ENCODE measurements at regions not wholly inside any gene's neighbourhood (a gene's known extent, or its start where the extent isn't known, plus 50 kb on each side); places are given as distances from the start of the nearest gene placed in this dataset.

GRCh38 chr4:14264437-14264836 is 636.9 kb upstream of the BOD1L1 start:
- DNase-seq = peak; percentile 11

- DNase-seq = no peak
These were observed 638.1 kb upstream of the BOD1L1 start for GRCh38 chr4:14265651-14266050.

- no peak for DNase-seq
These were observed 640.0 kb upstream of the BOD1L1 start for GRCh38 chr4:14267373-14268060.

- no peak for DNase-seq
These were observed 642.3 kb upstream of the BOD1L1 start for GRCh38 chr4:14269824-14270223.

GRCh38 chr4:14272206-14272605 is 644.7 kb upstream of the BOD1L1 start:
- no peak for DNase-seq

GRCh38 chr4:14277505-14277904 is 650.0 kb upstream of the BOD1L1 start:
- DNase-seq = no peak

- DNase-seq = no peak
These were observed 653.0 kb upstream of the BOD1L1 start for GRCh38 chr4:14280567-14280966.

GRCh38 chr4:14284578-14284977 is 657.1 kb upstream of the BOD1L1 start:
- no peak for DNase-seq

GRCh38 chr4:14289708-14290107 is 662.2 kb upstream of the BOD1L1 start:
- DNase-seq = no peak

GRCh38 chr4:14293582-14293981 is 666.1 kb upstream of the BOD1L1 start:
- no peak for DNase-seq

- no peak for DNase-seq
These were observed 667.1 kb upstream of the BOD1L1 start for GRCh38 chr4:14294611-14295010.

GRCh38 chr4:14299166-14299565 is 671.6 kb upstream of the BOD1L1 start:
- DNase-seq = no peak

GRCh38 chr4:14302021-14302420 is 674.5 kb upstream of the BOD1L1 start:
- peak; percentile 88 for DNase-seq

GRCh38 chr4:14303856-14304255 is 676.3 kb upstream of the BOD1L1 start:
- DNase-seq = no peak

- no peak for DNase-seq
These were observed 680.7 kb upstream of the BOD1L1 start for GRCh38 chr4:14308229-14308651.

GRCh38 chr4:14309431-14309830 is 681.9 kb upstream of the BOD1L1 start:
- no peak for DNase-seq

- no peak for DNase-seq
These were observed 686.2 kb upstream of the BOD1L1 start for GRCh38 chr4:14313757-14314156.

- no peak for DNase-seq
These were observed 687.2 kb upstream of the CPEB2 start for GRCh38 chr4:14315129-14315528.

- no peak for DNase-seq
These were observed 684.9 kb upstream of the CPEB2 start for GRCh38 chr4:14317351-14317750.

GRCh38 chr4:14318671-14319070 is 683.6 kb upstream of the CPEB2 start:
- DNase-seq = no peak

GRCh38 chr4:14321723-14322122 is 680.6 kb upstream of the CPEB2 start:
- no peak for DNase-seq

- DNase-seq = no peak
These were observed 679.1 kb upstream of the CPEB2 start for GRCh38 chr4:14323191-14323590.

- no peak for DNase-seq
These were observed 673.1 kb upstream of the CPEB2 start for GRCh38 chr4:14329228-14329627.

- DNase-seq = no peak
These were observed 668.7 kb upstream of the CPEB2 start for GRCh38 chr4:14333616-14334015.

GRCh38 chr4:14334166-14334565 is 668.1 kb upstream of the CPEB2 start:
- DNase-seq = no peak

Data from NCI-H82 (cell line).